Activated T-cell treated with anti-CD3 and anti-CD28 coated beads, Interleukin-2, amount 50 U/mL, for 1 hour (primary cell): ENCODE measurements at regions not wholly inside any gene's neighbourhood (a gene's known extent, or its start where the extent isn't known, plus 50 kb on each side); places are given as distances from the start of the nearest gene placed in this dataset.
"Not testable (repeated sequence)": the region's sequence is repeated elsewhere in the genome, so short reads cannot be mapped to it uniquely, and the experiment has no call there.

ENCODE experiments used
- DNase-seq: peaks from one replicate; pipeline ENCODE4 v3.0.0-alpha.2; 2020

- no peak for DNase-seq
Observed at GRCh38 chr9:32010322-32010721, 374.1 kb upstream of the ACO1 start.

- DNase-seq = no peak
Observed at GRCh38 chr9:32011049-32011448, 373.4 kb upstream of the ACO1 start.

- no peak for DNase-seq
Observed at GRCh38 chr9:32015795-32016194, 368.6 kb upstream of the ACO1 start.

- DNase-seq = no peak
Observed at GRCh38 chr9:32045513-32045912, 338.9 kb upstream of the ACO1 start.

GRCh38 chr9:32067261-32067660 lies 317.2 kb upstream of the ACO1 start:
- DNase-seq = no peak

- DNase-seq = no peak
Observed at GRCh38 chr9:32069169-32069813, 315.2 kb upstream of the ACO1 start.

GRCh38 chr9:32069969-32070368 lies 314.5 kb upstream of the ACO1 start:
- DNase-seq = no peak

GRCh38 chr9:32072570-32072969 lies 311.9 kb upstream of the ACO1 start:
- no peak for DNase-seq

- no peak for DNase-seq
Observed at GRCh38 chr9:32092031-32092430, 292.4 kb upstream of the ACO1 start.

- no peak for DNase-seq
Observed at GRCh38 chr9:32117291-32117690, 267.2 kb upstream of the ACO1 start.

GRCh38 chr9:32128546-32128945 lies 255.9 kb upstream of the ACO1 start:
- DNase-seq = no peak

- DNase-seq = not testable (repeated sequence)
Observed at GRCh38 chr9:32130709-32131108, 253.7 kb upstream of the ACO1 start.

- DNase-seq = no peak
Observed at GRCh38 chr9:32136700-32137339, 247.6 kb upstream of the ACO1 start.

GRCh38 chr9:32142074-32142473 lies 242.4 kb upstream of the ACO1 start:
- DNase-seq = no peak

GRCh38 chr9:32148553-32148952 lies 235.9 kb upstream of the ACO1 start:
- not testable (repeated sequence) for DNase-seq

GRCh38 chr9:32161209-32161608 lies 223.2 kb upstream of the ACO1 start:
- no peak for DNase-seq

- no peak for DNase-seq
Observed at GRCh38 chr9:32161720-32162119, 222.7 kb upstream of the ACO1 start.

- DNase-seq = not testable (repeated sequence)
Observed at GRCh38 chr9:32166316-32166715, 218.1 kb upstream of the ACO1 start.

- DNase-seq = no peak
Observed at GRCh38 chr9:32171339-32171738, 213.1 kb upstream of the ACO1 start.

GRCh38 chr9:32172256-32172655 lies 212.2 kb upstream of the ACO1 start:
- DNase-seq = no peak

- DNase-seq = no peak
Observed at GRCh38 chr9:32177396-32177795, 207.0 kb upstream of the ACO1 start.

GRCh38 chr9:32180597-32180996 lies 203.8 kb upstream of the ACO1 start:
- no peak for DNase-seq

- DNase-seq = no peak
Observed at GRCh38 chr9:32200241-32200640, 184.2 kb upstream of the ACO1 start.

- DNase-seq = no peak
Observed at GRCh38 chr9:32200896-32201295, 183.5 kb upstream of the ACO1 start.

- not testable (repeated sequence) for DNase-seq
Observed at GRCh38 chr9:32209164-32209563, 175.3 kb upstream of the ACO1 start.
